AG10803 (cell line): ENCODE measurements at regions not wholly inside any gene's neighbourhood (a gene's known extent, or its start where the extent isn't known, plus 50 kb on each side); places are given as distances from the start of the nearest gene placed in this dataset.

ENCODE experiments used
- DNase-seq: peaks from one replicate; pipeline ENCODE4 v3.0.0; 2010; ENCODE audit warnings: low read depth
- H3K4me3 ChIP-seq: 2 replicates; pipeline ENCODE4 v1.5.1; 2011; ENCODE audit warnings: mild to moderate bottlenecking, low read length, control low read depth
- TF ChIP-seq, protein P1 (sequence below): conservative IDR thresholded peaks from 2 replicates; pipeline ENCODE4 v1.5.1; 2011; ENCODE audit warnings: mild to moderate bottlenecking, low read length, control low read depth, inconsistent platforms

DNA sequence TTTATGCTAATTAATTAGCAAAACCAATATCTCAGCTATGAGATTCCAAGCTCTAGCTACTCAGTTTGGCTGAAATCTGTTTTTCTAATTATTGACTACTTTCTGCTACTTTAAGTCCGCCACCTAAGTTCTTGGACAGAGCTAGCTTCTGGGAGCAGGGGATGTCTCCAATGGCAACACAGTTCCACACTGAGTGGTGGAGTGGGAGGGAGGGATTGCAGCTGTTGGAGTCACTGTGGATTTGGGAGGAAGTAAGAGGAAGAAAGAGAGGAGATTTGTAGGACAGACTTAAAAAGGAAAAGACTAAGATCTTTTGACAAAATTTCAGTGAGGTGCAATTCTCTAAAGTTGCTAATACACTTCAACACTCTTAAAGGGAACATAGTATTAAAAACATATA is 450.8 kb downstream of the NFIB start:
- H3K4me3 ChIP-seq: no peak overlapping the region
- DNase-seq: no peak
- TF ChIP-seq, protein P1, sequence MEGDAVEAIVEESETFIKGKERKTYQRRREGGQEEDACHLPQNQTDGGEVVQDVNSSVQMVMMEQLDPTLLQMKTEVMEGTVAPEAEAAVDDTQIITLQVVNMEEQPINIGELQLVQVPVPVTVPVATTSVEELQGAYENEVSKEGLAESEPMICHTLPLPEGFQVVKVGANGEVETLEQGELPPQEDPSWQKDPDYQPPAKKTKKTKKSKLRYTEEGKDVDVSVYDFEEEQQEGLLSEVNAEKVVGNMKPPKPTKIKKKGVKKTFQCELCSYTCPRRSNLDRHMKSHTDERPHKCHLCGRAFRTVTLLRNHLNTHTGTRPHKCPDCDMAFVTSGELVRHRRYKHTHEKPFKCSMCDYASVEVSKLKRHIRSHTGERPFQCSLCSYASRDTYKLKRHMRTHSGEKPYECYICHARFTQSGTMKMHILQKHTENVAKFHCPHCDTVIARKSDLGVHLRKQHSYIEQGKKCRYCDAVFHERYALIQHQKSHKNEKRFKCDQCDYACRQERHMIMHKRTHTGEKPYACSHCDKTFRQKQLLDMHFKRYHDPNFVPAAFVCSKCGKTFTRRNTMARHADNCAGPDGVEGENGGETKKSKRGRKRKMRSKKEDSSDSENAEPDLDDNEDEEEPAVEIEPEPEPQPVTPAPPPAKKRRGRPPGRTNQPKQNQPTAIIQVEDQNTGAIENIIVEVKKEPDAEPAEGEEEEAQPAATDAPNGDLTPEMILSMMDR: no peak

DNA sequence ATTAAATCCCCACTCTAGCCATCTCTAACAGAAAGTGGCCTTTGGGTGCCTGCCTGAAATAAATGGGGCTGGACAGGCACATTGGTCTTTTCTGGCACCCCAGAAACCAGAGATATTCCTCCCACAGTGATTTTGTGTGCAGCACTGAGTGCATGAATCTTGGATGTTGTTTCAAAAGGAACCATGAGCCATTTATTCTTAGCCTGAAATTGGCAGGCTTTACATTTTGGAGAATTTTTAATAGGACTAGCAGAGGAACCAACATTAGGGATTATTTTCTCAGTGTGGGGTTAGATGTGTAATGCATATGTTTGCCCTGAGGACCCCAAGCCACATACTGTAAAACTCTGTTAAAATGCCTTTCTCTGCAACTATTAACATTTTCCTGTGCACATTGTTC is 451.3 kb downstream of the NFIB start:
- no peak overlapping the region for H3K4me3 ChIP-seq
- TF ChIP-seq, protein P1: no peak
- DNase-seq: no peak

DNA sequence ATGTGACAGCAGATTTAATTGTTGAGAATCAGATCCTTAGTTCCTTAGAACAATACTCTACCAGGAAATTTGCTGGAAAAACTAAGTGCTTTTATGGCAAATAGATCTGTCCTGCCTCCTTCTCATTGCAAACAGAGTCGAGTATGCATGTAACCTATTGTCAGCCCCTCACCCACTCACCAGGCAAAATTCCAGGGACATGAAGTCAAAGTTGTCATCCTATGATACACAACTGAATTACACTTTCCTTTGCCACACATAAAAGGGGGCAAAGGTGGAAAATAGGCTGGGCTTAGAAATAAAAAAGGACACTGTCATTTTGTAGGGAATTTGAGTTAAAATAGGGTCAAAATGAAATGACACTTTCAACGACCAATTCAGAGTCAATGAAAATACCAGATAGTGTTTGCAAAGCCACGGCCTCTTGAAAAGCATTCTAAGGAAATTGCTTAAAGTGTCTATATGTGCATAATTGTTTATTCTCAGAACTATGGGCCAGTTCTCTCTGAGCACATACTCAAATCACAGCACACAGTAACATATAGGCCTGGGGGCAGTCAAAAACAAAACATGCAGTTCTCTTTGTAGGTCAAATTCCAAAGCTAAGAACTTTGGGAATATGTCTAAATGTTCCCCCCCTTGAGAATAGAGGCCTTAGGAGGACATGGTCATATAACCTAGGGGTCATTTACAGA is 452.8 kb downstream of the NFIB start:
- no peak overlapping the region for H3K4me3 ChIP-seq
- no peak for DNase-seq
- TF ChIP-seq, protein P1: no peak

DNA sequence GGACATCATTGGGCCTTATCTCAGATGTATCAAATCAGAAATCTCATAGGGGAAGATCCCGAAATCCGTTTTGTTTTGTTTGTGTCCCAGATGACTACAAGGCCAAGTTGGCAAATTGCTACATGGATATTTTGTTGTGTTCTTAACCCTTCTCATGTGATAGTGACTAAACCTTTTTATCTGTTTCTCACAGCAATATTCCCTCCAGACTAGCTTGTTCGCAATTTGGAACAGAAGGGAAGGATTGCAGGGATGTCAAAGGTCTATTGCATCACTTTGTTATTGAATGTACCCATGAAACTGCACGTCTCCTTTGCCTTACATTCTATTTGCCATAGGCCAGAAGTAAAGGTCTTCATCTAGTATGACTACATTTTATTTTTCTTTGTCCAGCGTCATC is 453.9 kb downstream of the NFIB start:
- TF ChIP-seq, protein P1: no peak
- no peak overlapping the region for H3K4me3 ChIP-seq
- DNase-seq: no peak

DNA sequence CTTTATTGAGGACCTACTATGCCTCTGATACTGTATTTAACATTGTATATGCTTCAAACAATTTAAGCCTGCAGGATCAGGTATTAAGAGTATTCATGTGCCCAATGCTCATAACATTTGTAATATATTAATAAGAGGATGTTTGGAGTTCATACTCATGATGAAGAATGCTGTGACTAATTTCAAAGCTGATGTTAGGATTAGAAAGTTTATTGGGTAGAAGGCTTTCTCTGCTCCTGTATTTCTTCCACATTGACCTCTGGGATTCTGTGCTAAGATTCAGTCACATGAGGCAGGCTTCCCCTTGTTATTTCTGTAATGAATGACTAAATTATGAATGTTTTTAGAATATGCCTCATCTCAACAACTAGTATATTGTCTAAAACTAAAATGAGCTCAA is 456.4 kb downstream of the NFIB start:
- TF ChIP-seq, protein P1: no peak
- peak; percentile 14 for DNase-seq
- H3K4me3 ChIP-seq: no peak overlapping the region

DNA sequence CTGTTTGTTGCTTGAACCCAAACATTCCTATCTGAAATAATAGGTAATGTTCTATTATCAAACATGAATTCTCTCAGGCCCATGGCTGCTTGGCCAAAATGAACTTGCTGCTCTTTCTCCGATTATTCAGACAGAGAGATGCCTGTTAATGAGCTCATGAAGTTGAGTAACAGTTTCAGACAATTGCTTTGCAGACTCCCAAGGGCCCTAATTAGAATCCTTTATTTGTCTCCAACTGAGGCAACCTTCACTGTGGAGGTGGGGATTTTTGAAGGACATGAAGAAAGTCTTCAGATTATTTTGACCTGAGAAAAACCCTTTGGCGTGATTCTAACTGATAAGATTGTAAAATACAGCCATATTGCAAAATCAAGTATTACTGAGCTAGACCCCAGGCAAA is 466.7 kb downstream of the NFIB start:
- TF ChIP-seq, protein P1: no peak
- H3K4me3 ChIP-seq: no peak overlapping the region
- DNase-seq: no peak

DNA sequence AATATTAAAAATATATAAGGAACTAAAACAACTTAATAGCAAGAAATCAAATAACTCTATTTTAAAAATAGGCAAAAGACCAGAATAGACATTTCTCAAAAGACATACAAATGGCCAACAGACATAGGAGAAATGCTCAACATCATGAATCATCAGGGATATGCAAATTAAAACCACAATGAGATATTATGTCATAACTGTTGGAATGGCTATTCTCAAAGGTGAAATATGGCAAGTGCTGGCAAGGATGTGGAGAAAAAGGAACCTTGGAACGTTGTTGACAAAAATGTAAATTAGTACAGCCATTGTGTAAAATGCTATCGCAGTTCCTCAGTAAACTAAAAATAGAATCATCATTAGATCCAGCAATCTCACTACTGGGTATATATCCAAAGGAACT is 468.5 kb downstream of the NFIB start:
- DNase-seq: peak; percentile 52
- TF ChIP-seq, protein P1: no peak
- H3K4me3 ChIP-seq: no peak overlapping the region
